HS-5 (cell line): ENCODE measurements at regions not wholly inside any gene's neighbourhood (a gene's known extent, or its start where the extent isn't known, plus 50 kb on each side); places are given as distances from the start of the nearest gene placed in this dataset.
"Not testable (repeated sequence)": the region's sequence is repeated elsewhere in the genome, so short reads cannot be mapped to it uniquely, and the experiment has no call there.

ENCODE experiments used
- DNase-seq: peaks from one replicate; pipeline ENCODE4 v3.0.0-alpha.2; 2012; ENCODE audit warnings: low read depth

DNA sequence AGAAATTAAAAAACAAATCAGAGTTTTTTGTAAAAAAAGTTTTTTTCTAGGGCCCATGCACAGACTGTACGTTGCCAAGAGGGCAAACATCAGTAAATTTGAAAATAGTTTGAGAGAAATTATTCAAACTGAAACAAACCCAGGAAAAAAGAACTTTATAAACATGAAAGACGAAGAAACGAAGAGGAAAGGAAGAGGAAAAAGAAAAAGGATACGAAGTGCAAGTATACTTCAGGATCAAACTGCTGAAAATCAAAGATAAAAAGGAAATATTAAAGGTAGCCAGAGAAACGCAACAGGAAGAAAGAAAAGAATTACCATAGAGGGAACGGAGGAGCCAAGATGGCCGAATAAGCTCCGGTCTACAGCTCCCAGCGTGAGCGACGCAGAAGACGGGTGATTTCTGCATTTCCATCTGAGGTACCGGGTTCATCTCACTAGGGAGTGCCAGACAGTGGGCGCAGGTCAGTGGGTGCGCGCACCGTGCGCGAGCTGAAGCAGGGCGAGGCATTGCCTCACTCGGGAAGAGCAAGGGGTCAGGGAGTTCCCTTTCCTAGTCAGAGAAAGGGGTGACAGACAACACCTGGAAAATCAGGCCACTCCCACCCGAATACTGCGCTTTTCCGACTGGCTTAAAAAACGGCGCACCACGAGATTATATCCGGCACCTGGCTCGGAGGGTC, 94.4 kb upstream of the GAS1 start:
- not testable (repeated sequence) for DNase-seq

DNA sequence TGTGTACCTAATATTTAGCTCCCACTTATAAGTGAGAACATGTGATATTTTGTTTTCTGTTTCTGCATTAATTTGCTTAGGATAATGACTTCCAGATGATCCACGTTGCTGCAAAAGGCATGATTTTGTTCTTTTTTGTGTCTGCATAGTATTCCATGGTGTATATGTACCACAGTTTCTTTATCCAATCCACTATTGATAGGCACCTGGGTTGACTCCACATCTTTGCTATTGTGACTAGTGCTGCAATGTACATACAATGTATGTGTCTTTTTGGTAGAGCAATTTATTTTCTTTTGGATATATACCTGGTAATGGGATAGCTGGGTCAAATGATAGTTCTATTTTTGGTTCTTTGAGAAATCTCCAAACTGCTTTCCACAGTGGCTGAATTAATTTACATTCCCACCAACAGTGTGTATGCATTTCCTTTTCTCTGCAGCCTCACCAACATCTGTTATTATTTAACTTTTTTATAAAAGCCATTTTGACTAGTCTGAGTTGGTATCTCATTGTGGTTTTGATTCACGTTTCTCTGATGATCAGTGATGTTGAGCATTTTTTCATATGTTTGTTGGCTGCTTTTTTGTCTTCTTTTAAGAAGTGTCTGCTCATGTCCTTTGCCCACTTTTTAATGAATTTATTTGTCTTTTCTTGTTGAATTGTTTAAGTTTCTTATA, 102.8 kb upstream of the GAS1 start:
- DNase-seq: peak; percentile 29

GRCh38 chr9:87054999-87055686, 107.8 kb upstream of the GAS1 start:
- DNase-seq: no peak

DNA sequence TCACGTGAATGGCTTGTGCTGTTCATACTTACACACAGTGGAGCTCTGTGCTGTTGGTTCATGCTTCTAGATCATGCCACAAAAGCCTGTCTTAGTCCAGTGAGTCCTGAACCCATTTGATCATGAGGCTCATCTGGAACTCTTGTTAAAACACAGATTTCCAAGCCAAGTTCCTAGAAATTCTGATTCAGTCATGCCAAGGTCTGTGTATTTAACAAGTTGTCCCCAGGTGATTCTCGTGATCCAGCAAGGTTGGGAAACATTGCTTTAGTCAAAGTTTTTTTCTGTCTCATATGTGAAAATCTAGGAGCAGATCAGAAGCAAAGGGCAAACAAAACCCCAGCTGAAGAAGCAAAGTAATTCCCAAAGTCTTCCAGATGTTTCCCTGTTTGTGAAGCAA, 112.5 kb upstream of the GAS1 start:
- no peak for DNase-seq

GRCh38 chr9:87062746-87063145, 115.4 kb upstream of the GAS1 start:
- no peak for DNase-seq

DNA sequence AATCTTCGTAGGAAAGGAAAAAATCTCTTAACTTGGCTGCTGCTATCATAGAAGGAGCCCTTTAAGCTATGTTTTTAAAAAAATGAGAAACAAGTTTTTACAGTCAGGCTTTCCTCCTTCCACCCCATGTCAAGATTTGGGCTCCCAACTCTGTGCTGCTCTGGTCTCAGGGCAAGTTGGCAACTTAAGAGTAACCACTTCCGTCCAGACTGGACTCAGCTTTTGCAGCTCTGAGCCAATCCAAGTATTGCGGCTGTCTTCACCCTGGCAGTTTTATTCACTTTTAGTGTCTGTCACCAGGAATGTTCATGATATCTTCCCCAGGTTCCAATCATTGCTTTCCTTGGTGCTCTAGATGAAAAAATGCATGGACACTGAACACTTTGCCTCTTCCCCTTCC, 115.9 kb upstream of the GAS1 start:
- no peak for DNase-seq

DNA sequence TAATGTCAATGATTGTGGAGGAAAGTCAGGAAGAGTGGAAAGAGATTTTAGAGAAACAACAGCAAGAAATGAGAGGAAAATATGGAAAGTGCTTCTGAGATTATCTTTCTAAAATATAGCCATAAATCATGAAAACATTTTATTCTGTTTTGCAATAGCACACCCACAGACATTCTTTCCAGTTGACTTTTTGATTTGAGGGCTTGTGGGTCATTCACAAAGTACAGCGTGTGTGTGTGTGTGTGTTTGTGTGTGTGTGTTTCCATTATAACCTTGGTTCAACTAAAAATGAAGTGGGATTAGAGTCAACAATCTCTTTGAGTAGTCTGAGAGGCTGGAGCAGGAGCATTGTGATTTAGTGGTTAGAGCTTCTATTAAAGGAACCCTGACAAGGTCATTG, 116.6 kb upstream of the GAS1 start:
- DNase-seq: no peak

GRCh38 chr9:87064311-87064710, 117.0 kb upstream of the GAS1 start:
- DNase-seq: no peak

- no peak for DNase-seq
Observed at GRCh38 chr9:87065981-87066380, 118.7 kb upstream of the GAS1 start.

DNA sequence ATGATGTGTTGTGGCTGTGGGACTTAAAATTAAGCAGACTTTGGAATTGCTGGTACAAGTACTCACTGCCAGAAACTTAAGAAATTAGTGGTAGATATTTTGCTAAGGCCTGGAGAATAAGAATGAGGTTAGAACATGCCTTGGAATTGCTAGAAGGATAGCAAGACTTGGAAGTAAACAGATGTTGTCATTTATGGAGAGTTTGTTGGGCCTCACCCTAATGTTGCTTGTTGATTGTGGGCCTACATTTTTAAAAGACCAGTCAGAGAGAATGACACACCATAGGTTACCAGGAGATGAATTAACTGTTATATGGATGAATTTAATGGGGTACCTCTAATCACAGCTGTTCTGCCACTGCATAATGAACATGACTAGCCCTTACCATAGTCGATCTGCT, 120.1 kb upstream of the GAS1 start:
- DNase-seq: no peak

GRCh38 chr9:87068177-87068840, 121.0 kb upstream of the GAS1 start:
- DNase-seq: no peak

DNA sequence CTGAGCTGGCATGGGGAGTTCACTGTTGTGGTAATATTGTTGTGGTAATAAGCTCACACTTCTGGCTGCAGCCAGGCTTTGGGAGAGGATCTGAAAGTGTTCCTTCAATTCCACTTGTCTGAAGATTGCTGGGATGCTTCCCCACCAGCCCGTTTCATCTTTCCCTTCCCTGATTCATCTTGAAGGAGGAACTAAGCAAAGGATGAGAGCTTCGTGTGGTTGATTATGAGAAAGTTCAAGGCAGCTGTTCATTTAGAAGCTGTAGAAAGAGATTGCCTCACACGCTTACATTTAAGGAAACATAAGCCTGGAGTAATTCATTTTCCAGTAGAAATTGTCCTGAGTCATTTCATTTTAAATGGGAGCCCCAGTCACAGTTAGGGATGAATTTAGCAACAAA, 122.4 kb upstream of the GAS1 start:
- DNase-seq: no peak

DNA sequence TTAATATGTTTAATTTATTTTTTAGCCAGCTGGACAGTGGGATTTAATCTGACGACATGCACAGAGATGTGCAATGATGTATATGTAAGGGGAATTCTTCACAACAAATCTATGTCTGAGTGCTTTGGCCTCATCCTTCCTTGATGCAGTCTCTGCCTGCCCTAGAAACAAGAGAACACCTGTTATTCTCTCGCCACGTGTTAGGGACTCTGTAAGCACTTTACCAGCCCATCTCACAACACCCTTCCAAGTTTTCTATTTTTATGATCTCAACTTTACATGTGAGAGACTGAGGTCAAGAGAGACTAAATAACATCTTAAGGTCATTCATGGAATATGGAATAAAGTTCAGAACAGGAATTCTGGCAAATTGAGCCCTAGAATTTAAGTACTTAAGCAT, 123.0 kb upstream of the GAS1 start:
- DNase-seq: no peak

GRCh38 chr9:87071473-87071872, 124.2 kb upstream of the GAS1 start:
- DNase-seq: peak; percentile 36

GRCh38 chr9:87073692-87074091, 126.4 kb upstream of the GAS1 start:
- DNase-seq: no peak

DNA sequence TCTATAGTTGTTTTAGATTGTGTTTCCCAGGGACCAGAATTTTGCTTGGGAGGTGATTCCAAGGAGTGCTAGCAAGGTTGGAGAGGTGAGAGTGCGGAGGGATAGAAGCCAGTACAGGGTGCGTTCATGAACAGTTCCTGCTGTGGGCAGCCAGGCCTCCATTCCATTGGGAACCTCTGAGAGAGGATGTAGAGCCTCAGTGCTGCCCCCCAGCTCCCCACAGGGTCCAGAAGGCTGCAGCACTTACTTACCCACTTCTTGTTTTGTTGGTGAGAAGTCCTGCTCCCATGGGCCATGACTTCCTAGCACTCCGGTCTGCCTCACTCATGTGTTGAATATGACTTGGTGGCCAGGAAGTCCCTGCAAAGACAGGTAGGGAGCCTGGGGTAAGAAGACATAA, 128.2 kb upstream of the GAS1 start:
- DNase-seq: no peak

- peak; percentile 23 for DNase-seq
Observed at GRCh38 chr9:87076825-87077224, 129.5 kb upstream of the GAS1 start.

- DNase-seq: no peak
Observed at GRCh38 chr9:87077986-87078385, 130.7 kb upstream of the GAS1 start.

DNA sequence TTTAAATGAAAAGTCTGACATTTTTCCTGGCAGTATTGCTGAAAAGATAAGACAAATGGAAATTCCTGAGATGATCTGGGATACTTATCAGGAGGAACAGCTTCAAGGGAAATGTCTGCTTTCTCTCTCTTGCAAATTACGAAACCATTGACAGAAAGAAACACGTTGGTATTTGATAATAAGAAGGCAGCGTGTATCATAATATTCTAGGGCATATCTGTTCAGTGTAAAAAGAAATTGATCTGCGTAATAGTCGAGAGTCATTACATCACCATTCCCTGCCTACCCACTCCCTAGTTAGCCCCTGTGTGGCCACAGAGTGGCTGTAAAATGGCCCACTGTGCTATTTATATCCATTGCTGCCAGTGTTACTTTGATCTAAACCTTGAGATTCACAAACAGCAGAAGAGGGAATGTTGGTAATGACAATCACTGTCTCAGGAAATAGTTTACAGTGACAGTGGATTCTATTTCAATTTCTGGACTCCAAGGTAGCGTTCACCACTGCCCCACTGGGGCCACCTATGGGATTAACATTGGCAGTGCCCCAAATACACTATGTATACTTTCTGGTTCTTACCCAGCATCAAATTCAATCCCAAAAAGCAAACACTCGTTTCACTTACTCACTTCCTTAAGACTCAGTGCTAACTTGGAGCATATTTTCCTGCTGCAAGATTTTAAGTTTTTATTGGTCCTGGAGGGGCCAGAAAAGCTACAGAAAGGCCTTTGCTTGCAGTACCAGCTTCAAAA, 133.4 kb upstream of the GAS1 start:
- no peak for DNase-seq

DNA sequence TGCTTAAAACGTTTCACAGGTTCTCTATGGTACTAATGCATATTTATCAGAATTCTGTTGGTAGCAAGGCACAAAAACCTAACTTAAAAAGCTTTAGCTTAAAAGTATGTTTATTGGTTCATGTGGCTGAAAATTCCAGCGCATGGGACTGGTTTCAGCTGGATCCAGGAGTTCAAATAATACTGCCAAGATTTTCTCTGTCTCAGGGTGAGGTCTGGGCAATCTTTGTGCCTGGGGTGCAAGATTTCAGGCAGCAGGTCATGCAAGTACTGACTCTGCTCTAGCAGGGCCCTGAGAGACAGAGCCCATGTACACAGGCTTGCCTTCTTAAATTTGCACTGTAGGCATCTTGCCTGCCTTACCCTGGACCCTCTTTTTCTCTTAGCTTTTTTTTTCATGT, 134.2 kb upstream of the GAS1 start:
- DNase-seq: no peak

DNA sequence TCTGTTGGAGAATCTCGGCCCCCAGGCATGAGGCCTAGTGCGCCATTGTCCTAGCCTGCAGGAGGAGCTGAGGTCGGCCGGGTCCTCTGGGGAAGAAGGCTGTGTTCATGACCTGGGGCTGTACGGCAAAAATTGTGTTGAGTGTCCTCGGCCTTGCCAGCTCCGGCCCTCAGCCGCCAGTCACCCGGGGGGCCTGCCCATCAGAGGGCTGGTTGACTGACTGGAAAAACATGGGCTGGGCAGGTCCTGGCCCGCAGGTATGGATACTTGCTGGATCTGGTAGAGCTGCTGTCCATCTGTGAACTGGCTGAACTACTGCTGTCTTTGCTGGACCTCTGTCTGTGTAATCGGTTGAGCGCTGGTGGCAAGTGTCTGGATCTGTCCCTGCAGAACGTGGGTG, 136.7 kb upstream of the GAS1 start:
- no peak for DNase-seq

DNA sequence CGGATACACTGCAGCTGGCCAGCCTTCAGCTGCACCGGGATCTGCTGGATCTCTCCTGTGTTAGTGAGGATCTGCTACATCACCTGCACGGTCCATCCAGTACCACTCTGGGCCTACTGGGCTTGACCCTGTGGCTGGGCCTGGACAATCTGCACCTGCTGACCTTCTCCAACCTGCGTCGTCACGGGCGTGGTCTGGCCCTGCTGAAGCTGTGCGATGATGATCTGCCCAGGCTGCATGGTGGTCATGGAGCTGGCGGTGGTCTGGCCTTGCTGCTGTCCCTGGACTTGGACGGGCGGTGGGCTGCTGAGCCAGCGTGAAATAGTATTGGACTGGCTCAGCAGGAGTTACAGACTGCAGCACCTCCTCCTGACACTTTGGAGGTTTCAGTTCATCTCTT, 137.1 kb upstream of the GAS1 start:
- DNase-seq: no peak
